Activated T-cell treated with anti-CD3 and anti-CD28 coated beads, Interleukin-2, amount 50 U/mL, for 24 hours (primary cell): ENCODE measurements at regions not wholly inside any gene's neighbourhood (a gene's known extent, or its start where the extent isn't known, plus 50 kb on each side); places are given as distances from the start of the nearest gene placed in this dataset.

Experiments
- DNase-seq: peaks from one replicate; pipeline ENCODE4 v3.0.0-alpha.2; 2020
- H3K27ac Mint-ChIP-seq: 2 replicates; pipeline ENCODE4 v1.8.0; 2020; ENCODE audit warnings: mild to moderate bottlenecking, mixed read lengths
- H3K27me3 Mint-ChIP-seq: 2 replicates; pipeline ENCODE4 v1.8.0; 2020; ENCODE audit warnings: mixed read lengths
- H3K36me3 Mint-ChIP-seq: 2 replicates; pipeline ENCODE4 v1.8.0; 2020; ENCODE audit warnings: low read depth, mixed read lengths
- H3K4me1 Mint-ChIP-seq: 2 replicates; pipeline ENCODE4 v1.8.0; 2020; ENCODE audit warnings: low read depth, mixed read lengths
- H3K4me3 Mint-ChIP-seq: 2 replicates; pipeline ENCODE4 v1.8.0; 2020; ENCODE audit warnings: mild to moderate bottlenecking, moderate library complexity, mixed read lengths
- H3K9me3 Mint-ChIP-seq: 2 replicates; pipeline ENCODE4 v1.8.0; 2020; ENCODE audit warnings: mixed read lengths

- Mint-ChIP-seq H3K27ac (no peak overlapping the region), H3K4me1 (no peaks in the 10 kb centered on the region), H3K4me3 (no peak overlapping the region), H3K9me3 (peaks cover 9% of the 10 kb centered on the region), H3K36me3 (no peaks in the 10 kb centered on the region), H3K27me3 (no peaks in the 10 kb centered on the region)
- DNase-seq, result no peak
These were observed 759.3 kb upstream of the TYRP1 start for GRCh38 chr9:11933926-11934325.

- Mint-ChIP-seq H3K4me1 (no peaks in the 10 kb centered on the region), H3K27ac (no peak overlapping the region), H3K36me3 (no peaks in the 10 kb centered on the region), H3K27me3 (no peaks in the 10 kb centered on the region), H3K9me3 (peaks cover 32% of the 10 kb centered on the region), H3K4me3 (no peak overlapping the region)
- no peak for DNase-seq
These were observed 746.7 kb upstream of the TYRP1 start for GRCh38 chr9:11946531-11946930.

GRCh38 chr9:11962327-11962726 is 730.9 kb upstream of the TYRP1 start:
- Mint-ChIP-seq H3K36me3 (no peaks in the 10 kb centered on the region), H3K27ac (no peak overlapping the region), H3K27me3 (no peaks in the 10 kb centered on the region), H3K4me3 (no peak overlapping the region), H3K4me1 (no peaks in the 10 kb centered on the region), H3K9me3 (peaks cover 30% of the 10 kb centered on the region)
- DNase-seq, result no peak

- no peaks in the 10 kb centered on the region for H3K36me3 Mint-ChIP-seq
- H3K27ac Mint-ChIP-seq, result no peak overlapping the region
- no peak overlapping the region for H3K4me3 Mint-ChIP-seq
- DNase-seq, result no peak
- H3K4me1 Mint-ChIP-seq, result no peaks in the 10 kb centered on the region
- H3K27me3 Mint-ChIP-seq, result no peaks in the 10 kb centered on the region
- H3K9me3 Mint-ChIP-seq, result peaks cover 33% of the 10 kb centered on the region
These were observed 726.4 kb upstream of the TYRP1 start for GRCh38 chr9:11966786-11967185.

GRCh38 chr9:11968631-11969030 is 724.6 kb upstream of the TYRP1 start:
- H3K27me3 Mint-ChIP-seq, result no peaks in the 10 kb centered on the region
- H3K9me3 Mint-ChIP-seq, result peaks cover 33% of the 10 kb centered on the region
- no peak overlapping the region for H3K4me3 Mint-ChIP-seq
- no peak overlapping the region for H3K27ac Mint-ChIP-seq
- no peak for DNase-seq
- no peaks in the 10 kb centered on the region for H3K4me1 Mint-ChIP-seq
- H3K36me3 Mint-ChIP-seq, result no peaks in the 10 kb centered on the region

GRCh38 chr9:11973011-11973410 is 720.2 kb upstream of the TYRP1 start:
- no peak for DNase-seq
- H3K4me1 Mint-ChIP-seq, result no peaks in the 10 kb centered on the region
- no peak overlapping the region for H3K4me3 Mint-ChIP-seq
- no peaks in the 10 kb centered on the region for H3K27me3 Mint-ChIP-seq
- H3K36me3 Mint-ChIP-seq, result no peaks in the 10 kb centered on the region
- H3K9me3 Mint-ChIP-seq, result peaks cover 35% of the 10 kb centered on the region
- H3K27ac Mint-ChIP-seq, result no peak overlapping the region

GRCh38 chr9:11973511-11973910 is 719.7 kb upstream of the TYRP1 start:
- H3K36me3 Mint-ChIP-seq, result no peaks in the 10 kb centered on the region
- no peaks in the 10 kb centered on the region for H3K4me1 Mint-ChIP-seq
- H3K27me3 Mint-ChIP-seq, result no peaks in the 10 kb centered on the region
- peaks cover 40% of the 10 kb centered on the region for H3K9me3 Mint-ChIP-seq
- no peak for DNase-seq
- H3K27ac Mint-ChIP-seq, result no peak overlapping the region
- H3K4me3 Mint-ChIP-seq, result no peak overlapping the region

- H3K27ac Mint-ChIP-seq, result no peak overlapping the region
- no peaks in the 10 kb centered on the region for H3K27me3 Mint-ChIP-seq
- peaks cover 18% of the 10 kb centered on the region for H3K9me3 Mint-ChIP-seq
- DNase-seq, result no peak
- no peaks in the 10 kb centered on the region for H3K4me1 Mint-ChIP-seq
- no peak overlapping the region for H3K4me3 Mint-ChIP-seq
- no peaks in the 10 kb centered on the region for H3K36me3 Mint-ChIP-seq
These were observed 700.3 kb upstream of the TYRP1 start for GRCh38 chr9:11992866-11993265.

- H3K27me3 Mint-ChIP-seq, result no peaks in the 10 kb centered on the region
- no peaks in the 10 kb centered on the region for H3K36me3 Mint-ChIP-seq
- no peak overlapping the region for H3K4me3 Mint-ChIP-seq
- peaks cover 32% of the 10 kb centered on the region for H3K9me3 Mint-ChIP-seq
- H3K4me1 Mint-ChIP-seq, result no peaks in the 10 kb centered on the region
- no peak overlapping the region for H3K27ac Mint-ChIP-seq
- no peak for DNase-seq
These were observed 678.7 kb upstream of the TYRP1 start for GRCh38 chr9:12014488-12014887.

- H3K36me3 Mint-ChIP-seq, result no peaks in the 10 kb centered on the region
- H3K27me3 Mint-ChIP-seq, result no peaks in the 10 kb centered on the region
- peaks cover 40% of the 10 kb centered on the region for H3K9me3 Mint-ChIP-seq
These were observed 639.0 kb upstream of the TYRP1 start for GRCh38 chr9:12054235-12054634.

GRCh38 chr9:12056874-12057273 is 636.3 kb upstream of the TYRP1 start:
- no peaks in the 10 kb centered on the region for H3K4me1 Mint-ChIP-seq
- H3K9me3 Mint-ChIP-seq, result peaks cover 49% of the 10 kb centered on the region
- no peaks in the 10 kb centered on the region for H3K36me3 Mint-ChIP-seq
- no peak overlapping the region for H3K27ac Mint-ChIP-seq
- no peaks in the 10 kb centered on the region for H3K27me3 Mint-ChIP-seq
- DNase-seq, result no peak
- no peak overlapping the region for H3K4me3 Mint-ChIP-seq

More at GRCh38 chr9:12054235-12054634, 639.0 kb upstream of the TYRP1 start:
- no peaks in the 10 kb centered on the region for H3K4me1 Mint-ChIP-seq
- no peak overlapping the region for H3K4me3 Mint-ChIP-seq
- DNase-seq, result no peak
- H3K27ac Mint-ChIP-seq, result no peak overlapping the region

GRCh38 chr9:12060067-12060466 is 633.1 kb upstream of the TYRP1 start:
- Mint-ChIP-seq H3K36me3 (no peaks in the 10 kb centered on the region), H3K9me3 (peaks cover 31% of the 10 kb centered on the region), H3K4me1 (no peaks in the 10 kb centered on the region), H3K27ac (no peak overlapping the region), H3K4me3 (no peak overlapping the region), H3K27me3 (no peaks in the 10 kb centered on the region)
- DNase-seq, result no peak

GRCh38 chr9:12060811-12061210 is 632.4 kb upstream of the TYRP1 start:
- Mint-ChIP-seq H3K9me3 (peaks cover 29% of the 10 kb centered on the region), H3K4me3 (no peak overlapping the region), H3K4me1 (no peaks in the 10 kb centered on the region), H3K36me3 (no peaks in the 10 kb centered on the region), H3K27ac (no peak overlapping the region), H3K27me3 (no peaks in the 10 kb centered on the region)
- DNase-seq, result no peak

GRCh38 chr9:12065050-12065449 is 628.1 kb upstream of the TYRP1 start:
- no peak overlapping the region for H3K27ac Mint-ChIP-seq

GRCh38 chr9:12065686-12066085 is 627.5 kb upstream of the TYRP1 start:
- no peak overlapping the region for H3K27ac Mint-ChIP-seq
- H3K4me3 Mint-ChIP-seq, result no peak overlapping the region
- H3K4me1 Mint-ChIP-seq, result no peaks in the 10 kb centered on the region
- peaks cover 18% of the 10 kb centered on the region for H3K9me3 Mint-ChIP-seq
- H3K27me3 Mint-ChIP-seq, result no peaks in the 10 kb centered on the region
- DNase-seq, result no peak
- no peaks in the 10 kb centered on the region for H3K36me3 Mint-ChIP-seq

More at GRCh38 chr9:12065050-12065449, 628.1 kb upstream of the TYRP1 start:
- no peak overlapping the region for H3K4me3 Mint-ChIP-seq
- no peak for DNase-seq
- no peaks in the 10 kb centered on the region for H3K36me3 Mint-ChIP-seq
- H3K4me1 Mint-ChIP-seq, result no peaks in the 10 kb centered on the region
- H3K9me3 Mint-ChIP-seq, result peaks cover 21% of the 10 kb centered on the region
- no peaks in the 10 kb centered on the region for H3K27me3 Mint-ChIP-seq

GRCh38 chr9:12066455-12067035 is 626.6 kb upstream of the TYRP1 start:
- no peaks in the 10 kb centered on the region for H3K36me3 Mint-ChIP-seq
- no peak for DNase-seq
- H3K27me3 Mint-ChIP-seq, result no peaks in the 10 kb centered on the region
- no peaks in the 10 kb centered on the region for H3K4me1 Mint-ChIP-seq
- H3K27ac Mint-ChIP-seq, result no peak overlapping the region
- no peak overlapping the region for H3K4me3 Mint-ChIP-seq
- peaks cover 17% of the 10 kb centered on the region for H3K9me3 Mint-ChIP-seq
